ENCODE measurements at regions not wholly inside any gene's neighbourhood (a gene's known extent, or its start where the extent isn't known, plus 50 kb on each side); places are given as distances from the start of the nearest gene placed in this dataset.

DNA sequence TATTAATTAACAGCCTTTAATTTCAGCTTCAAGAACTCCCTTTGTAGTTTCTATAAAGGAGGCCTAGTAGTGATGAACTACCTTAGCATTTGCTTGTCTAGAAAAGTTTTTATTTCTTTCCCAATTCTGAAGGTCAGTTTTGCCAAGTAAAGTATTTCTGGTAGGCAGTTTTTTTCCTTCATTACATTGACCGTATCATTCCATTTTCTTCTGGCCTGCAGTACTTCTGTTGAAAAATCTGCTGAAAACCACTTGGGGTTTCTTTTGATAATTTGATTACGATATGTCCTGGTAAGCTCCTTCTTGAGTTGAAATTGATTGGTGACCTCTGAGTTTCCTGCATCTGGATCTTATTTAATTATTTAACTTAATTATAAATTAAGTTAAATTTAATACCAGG, 691.8 kb downstream of the TSN start:
- no peak for DNase-seq

DNA sequence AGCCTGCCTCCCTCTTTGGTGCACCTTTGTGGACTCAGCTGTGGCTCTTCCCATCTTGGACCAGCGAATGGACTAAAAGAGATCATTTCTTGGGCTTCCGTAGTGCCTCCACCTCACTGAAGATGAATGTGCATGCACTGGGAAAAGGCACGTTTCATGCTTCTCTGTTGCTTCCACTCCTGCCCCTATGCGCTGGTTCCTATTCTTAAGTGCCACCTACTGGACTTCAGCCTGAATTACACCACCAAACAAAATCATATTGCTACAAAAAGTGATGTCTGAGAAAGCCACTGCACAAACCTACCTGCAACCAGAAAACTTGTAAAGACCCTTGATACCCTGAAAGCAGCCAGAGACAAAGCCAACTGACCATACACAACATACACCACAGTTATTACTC, 695.6 kb downstream of the TSN start:
- no peak for DNase-seq

DNA sequence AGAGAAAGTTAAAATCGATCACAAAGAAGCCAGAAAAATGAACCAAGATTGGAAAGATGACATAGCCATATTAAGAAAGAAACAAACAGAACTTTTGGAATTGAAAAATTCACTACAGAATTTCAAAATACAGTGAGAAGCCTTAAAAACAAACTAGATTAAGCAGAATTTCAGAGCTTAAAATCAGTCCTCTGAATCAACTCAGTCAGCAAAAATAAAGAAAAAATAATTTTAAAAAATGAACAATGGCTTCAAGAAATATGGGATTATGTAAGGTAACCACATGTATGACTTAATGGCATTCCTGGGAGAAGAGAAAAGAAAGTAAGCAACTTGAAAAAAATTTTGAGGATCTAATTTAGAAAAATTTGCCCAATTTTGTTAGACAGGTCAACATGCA, 696.2 kb downstream of the TSN start:
- no peak for DNase-seq

DNA sequence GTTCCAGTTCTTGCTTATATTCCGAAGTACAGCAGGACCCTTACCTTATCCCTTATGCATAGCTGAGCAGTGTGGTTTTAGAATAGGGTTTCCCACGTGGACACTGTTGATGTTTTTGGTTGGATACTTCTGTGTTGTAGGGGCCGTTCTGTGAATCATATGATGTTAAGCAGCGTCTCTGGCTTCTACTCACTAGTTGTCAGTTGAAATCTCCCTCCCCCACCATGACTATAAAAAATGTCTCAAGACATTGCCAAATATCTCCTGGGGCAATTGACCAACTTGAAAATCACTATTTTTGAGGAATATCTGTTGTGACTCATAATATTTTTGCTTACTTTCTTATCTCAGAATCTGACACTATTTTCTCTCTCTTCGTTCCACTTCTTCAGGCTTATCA, 713.7 kb downstream of the TSN start:
- no peak for DNase-seq

DNA sequence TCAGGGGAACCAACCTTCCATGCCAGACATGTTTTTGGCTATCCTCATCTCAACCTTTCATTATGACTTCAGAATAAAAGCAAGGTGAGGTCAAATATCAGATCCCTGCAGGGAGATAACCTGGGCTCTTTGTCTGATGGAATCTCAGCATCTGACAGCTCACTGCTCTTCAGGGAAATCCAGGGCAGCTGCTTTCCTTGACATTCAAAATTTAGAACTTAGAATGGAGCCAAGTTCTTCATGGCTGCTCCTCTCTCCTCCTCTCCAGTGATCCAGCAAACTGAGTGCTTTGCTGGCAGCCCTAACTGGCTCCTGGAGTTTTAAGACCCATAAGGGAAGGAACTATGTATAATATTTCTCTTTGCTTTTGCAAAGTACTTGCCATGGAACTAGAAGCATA, 716.3 kb downstream of the TSN start:
- no peak for DNase-seq

DNA sequence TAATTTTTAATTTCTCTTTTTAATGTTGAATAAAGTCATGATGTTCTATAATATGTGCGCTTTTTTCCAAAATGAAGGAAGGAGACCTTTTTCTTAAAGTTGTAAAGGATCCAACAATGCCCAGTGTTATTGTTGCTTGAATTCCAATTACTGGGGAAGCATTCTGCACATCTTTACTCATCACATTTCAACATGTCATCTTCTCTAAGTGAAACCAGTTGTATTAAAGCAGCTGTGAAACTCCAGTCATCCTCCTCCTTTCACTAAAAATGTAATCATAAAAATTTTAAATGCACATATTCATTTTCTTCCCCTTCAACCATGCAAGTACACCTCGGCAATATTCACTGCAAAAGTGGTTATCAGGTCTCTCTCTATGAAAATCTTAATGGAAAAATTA, 722.7 kb downstream of the TSN start:
- DNase-seq = no peak

DNA sequence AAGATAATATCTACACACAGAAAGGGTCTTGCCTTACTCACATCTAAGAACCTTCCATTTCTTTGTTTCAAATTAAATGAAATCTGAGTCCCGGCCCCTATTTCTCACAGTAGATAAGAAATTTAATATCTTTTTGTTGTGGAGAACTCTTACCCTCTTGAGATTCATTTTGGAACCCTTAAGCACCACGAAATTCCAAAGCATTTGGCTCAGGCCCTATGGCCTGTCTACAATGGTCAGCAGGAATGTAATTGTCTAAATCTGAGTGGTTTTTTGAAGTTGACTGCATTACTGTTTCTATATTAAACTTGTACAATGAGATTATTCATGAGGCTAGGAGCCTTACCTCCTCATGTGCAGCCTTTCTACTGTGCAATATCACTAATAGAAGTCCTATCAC, 723.3 kb downstream of the TSN start:
- DNase-seq = no peak

DNA sequence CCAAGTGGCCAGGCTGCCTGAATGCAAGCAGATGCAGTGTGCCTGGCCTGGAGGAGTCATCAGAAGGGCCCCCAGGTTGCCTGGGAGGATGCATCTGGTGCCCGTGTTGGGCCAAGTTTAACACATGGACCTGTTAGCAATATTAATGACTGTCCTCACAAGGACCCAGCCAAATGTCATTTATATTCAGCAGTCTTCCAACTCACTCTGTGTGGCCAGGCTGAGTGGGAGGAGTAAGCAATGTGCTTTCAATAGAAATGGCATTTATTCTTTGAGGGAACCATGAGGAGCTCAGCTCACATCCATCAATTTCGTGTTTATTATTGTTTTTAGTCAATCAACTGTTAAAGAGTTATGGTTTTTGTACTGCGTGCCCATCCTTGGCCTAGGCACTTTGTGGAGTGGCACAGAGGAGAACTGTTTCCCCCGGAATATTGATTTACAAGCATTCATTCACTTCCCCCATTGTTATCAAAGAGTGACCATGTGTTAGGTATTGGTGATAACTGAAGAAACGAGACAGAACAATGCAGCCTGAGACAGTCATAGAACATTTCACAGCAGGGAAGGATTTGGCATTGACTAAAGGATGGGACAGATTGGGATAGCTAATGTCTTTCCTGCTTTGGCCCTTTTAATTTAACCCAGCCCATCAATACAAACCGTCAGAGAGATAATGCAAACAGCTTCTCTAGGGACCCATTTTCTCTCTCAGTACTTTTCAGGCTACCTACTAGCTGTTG, 725.2 kb downstream of the TSN start:
- DNase-seq = no peak

DNA sequence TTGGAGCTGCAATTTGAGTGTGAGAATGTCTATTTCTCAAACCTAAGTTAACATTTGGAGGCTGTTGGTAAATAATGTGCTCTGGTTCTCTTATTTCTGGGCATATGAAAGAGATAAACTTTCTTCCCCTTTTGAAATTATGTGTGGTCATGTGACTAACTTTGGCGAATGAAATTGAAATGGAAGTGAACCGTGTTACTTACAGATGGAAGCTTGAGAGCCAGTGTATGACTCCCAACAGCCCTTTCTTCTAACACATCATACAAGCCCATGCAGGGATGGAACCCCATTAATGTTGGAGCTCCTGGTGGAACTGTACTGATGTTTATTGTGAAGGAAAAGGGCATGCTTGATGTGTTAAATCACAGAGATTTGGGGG, 725.8 kb downstream of the TSN start:
- DNase-seq = no peak

DNA sequence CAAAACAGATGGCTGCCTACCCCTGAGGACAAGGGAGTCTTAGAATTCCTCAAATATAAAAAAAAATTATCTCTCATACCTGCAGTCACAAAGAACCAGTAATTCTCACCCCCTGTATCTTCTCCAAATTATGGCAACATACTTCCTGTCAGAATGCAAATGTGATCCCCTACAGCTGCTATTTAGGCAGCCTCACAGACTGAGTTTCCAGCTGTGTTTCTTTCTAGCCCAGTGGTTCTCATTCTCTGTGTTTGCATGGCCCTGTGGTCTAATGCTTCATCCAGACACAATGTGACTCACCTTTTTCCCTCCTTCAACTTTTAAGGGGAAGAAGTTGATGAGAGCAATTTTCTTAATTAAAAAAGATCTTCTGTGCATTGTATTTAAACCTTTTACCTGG, 726.3 kb downstream of the TSN start:
- DNase-seq = no peak

DNA sequence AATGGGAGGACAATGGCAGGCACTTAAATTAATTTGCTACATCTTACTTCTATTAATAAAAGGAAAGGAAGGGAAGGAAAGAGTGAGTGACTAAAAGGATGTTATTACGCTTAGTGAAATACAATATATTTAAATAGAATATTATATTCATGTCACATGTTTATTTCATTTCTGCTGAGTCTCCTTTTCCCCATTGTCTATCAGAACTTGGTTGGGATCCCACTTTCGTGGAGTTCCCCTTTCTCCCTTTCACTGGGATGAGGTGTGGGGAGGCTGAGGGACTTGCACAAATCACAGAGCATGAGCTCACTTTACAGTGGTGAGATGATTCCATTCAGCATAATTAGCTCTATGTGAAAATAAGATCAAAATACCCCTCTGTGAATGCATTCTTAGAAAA, 730.6 kb downstream of the TSN start:
- DNase-seq = no peak

DNA sequence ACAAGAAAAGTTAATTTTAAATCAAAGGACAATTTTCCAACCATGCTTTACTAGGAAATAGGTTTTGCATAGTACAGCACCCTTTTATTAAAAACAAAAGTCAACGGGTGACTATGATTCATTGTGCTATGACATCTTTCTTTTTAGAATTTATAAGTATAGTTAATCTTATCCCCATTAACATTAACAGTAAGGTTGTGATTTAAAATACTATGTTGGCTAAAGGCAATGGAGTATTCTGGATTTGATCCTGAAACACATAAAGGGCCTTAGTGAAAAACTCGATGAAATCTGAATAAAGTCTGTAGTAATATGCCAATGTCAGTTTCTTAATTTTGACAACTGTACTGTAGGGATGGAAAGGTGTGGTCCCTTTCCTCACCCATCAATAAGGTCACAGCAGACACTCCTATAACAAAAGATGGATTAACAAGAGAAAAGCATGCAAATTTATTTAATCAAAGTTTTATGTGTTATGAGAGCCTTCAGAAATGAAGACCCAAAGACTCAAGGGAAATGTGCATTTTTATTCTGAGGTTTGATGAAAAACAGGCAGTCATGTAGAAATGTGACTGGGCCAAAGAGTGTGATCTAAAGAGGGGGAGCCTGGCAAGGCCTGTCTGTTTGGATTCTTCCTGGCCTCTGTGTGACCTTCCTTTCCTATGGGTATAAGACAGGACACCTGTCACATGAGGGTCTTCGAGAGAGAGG, 731.4 kb downstream of the TSN start:
- no peak for DNase-seq

DNA sequence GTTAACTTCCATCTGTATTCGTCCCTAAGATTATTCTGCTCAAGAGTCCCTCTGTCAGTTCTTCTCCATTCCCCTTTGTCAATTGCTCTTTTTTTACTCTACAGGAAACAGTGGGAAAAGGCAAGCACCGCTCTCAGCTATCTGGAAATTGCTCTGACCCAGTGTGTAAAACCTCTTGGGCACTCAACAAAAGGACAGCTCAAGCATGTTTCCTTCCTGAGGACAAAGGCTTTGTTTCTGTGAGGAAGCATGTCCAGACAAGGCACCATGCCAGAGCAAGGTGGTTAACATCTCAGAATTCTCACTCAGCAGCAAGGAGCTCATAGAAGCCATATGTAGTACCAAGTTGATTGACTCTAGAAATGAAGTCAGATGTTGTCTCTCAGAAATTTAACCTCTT, 735.6 kb downstream of the TSN start:
- DNase-seq = no peak

DNA sequence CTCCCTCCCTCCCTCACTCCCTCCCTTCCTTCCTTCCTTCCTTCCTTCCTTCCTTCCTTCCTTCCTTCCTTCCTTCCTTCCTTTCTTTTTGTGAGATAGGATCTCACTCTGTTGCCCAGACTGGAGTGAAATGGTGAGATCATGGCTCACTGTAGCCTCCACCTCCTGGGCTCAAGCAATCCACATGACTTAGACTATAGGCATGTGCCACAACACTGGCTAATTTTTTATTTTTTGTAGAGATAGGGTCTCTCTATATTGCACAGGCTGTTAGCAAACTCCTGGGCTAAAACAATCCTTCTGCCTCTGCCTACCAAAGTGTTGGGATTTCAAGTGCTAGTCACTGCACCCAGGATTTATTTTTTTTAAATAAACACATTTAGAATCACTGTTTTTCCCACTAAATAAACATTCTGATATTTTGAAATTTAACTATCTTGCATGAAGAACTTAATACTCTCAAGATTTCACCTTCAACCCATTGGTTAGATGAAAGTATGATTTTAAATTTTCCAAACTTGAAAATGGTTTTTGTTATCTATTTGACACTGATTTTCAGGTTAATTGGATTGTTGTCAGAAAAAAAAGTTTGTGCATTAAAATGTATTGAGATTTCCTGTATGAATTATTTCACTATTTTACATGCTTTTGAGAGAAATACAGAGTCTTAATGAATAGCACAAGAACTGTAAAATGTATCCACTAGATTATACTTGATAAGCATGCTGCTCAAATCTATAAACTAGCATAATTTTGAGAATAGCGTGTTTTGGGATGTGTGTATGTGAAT, 745.1 kb downstream of the TSN start:
- no peak for DNase-seq

DNA sequence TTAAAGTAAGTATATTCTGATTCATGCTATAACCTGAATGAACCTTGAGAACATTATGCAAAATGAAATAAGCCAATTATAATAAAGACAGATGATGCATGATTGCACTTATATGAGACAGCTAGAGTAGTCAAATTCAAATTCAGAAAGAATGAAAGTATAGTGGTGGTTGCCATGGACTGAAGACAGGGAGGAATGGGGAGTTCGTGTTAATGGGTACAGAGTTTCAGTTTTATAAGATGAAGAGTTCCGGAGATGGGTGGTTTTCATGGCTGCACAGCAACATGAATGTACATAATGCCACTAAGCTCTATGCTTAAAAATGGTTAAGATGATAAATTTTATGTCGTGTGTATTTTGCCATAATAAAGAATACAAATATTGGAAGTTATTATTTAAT, 751.2 kb downstream of the TSN start:
- no peak for DNase-seq

DNA sequence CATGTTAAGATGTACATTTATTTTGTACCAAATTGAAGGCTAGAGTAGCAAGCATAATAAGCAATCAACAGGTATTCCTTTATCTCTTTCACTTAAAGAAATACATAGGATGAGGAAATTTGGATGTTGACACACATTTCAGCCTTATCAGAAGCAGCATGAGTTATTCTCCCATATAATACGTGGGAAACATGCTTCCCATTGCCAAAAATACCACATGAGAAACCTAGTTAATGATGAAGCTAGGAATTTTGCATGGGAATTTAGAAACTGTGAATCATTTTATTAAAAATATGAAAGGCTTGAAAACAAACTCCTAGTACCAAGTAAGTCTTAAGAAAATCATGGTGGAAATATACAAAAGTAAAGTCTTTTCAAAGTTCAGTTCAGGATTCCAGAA, 751.8 kb downstream of the TSN start:
- DNase-seq = no peak

DNA sequence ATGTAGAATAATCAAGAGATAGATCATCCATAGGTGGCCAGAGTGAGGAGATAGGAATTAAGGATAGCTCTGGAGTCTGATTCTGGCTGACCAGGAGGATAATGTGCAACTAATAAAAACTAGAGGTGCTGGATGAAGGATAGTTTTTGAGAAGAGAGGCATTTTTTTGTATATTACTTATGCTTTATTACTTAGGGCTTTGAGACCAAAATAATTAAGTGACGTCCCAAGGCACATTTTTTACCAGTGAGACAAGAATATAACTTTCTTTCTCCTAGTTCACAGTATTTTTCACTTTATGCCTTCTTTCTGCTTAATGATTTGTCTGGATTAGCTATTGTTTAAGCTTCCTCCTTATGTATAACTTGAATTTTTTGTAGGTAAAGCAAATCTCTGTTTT, 756.6 kb downstream of the TSN start:
- no peak for DNase-seq

DNA sequence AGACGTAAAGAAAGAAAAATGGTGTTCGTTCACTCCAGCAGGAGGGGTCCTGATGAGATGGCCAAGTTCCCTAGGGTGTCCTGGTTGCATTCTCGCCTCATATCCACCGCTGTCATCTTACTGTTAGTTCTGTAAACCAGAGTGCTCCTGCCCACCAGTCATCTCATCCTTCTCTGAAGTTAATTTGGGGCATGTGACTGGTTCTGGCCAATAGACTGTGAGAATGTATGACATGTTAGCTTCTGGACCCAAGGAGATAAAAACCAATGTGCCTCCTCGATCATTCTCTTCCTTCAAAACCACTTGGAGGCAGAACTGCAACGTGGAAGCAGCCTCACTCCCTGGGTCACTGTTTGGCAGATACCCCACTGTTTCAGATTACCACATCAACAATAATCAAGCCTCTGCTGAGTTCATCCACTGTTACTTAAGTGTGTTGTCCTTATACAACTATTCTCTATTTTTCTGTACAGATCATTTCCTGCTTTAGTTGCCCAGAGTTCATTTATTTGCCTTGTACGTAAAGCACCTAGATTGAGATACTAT, 759.1 kb downstream of the TSN start:
- no peak for DNase-seq

DNA sequence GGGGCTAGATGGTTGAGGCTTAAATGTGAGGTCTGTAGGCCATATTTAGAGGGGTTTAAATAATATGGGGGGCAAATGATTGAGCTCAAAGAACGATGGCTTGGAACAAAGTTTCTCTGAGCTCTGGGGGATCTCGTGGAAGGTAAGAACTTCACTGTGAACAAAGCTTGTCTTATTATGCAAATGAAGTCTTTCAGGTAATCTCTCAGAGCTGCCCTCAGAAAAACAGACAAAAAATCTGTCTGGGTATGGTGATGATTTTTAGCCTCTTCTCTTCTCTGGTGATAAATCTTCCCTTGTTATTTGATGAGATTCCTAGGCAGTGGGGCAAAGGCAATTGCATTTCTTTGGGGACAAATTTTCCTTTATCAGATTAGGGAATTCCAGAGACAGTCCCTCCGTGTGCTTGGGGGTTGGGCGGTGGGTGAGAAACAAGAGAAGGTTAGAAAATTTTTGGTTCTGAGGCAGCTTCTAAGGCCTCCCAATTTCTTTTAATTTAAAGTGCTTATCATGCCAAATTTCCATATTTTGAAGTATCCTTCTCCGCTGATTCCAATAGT, 760.4 kb downstream of the TSN start:
- no peak for DNase-seq

DNA sequence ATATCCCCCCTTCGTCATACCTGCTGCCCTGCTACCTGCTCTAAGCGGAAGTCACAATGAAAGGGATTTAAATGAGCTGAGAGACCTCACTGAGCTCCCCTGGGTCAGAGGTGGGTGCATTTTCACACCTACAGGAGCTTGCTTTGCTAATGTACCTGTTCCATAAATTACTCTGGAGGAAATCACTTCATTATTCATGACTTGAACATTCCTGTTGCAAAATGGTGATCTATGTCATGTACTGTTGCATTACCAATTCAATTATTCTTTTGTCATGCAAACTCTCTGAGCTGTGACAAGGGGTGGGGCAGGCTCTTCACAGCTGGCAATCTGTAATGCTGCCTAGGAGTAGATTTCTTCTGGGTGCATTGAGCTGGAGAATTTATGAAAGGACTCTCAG, 761.3 kb downstream of the TSN start:
- no peak for DNase-seq

DNA sequence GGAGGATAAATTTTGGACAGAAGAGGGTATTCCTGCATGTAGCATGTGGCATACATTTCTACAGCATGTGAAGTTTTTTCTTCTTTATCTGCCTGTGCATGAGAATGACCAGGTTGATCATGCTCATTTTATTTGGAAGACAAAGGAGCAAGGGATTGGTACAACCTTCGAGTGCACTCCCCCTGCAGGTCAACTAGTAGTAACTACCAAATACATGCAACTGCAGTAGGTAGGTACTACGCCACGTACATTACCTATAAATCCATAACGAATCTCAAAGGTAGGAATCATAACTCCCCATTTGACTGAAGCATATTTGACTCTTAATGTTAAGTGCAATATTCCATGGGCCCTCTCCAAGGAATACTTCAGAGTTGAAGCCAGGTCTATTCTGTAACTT, 763.9 kb downstream of the TSN start:
- no peak for DNase-seq

DNA sequence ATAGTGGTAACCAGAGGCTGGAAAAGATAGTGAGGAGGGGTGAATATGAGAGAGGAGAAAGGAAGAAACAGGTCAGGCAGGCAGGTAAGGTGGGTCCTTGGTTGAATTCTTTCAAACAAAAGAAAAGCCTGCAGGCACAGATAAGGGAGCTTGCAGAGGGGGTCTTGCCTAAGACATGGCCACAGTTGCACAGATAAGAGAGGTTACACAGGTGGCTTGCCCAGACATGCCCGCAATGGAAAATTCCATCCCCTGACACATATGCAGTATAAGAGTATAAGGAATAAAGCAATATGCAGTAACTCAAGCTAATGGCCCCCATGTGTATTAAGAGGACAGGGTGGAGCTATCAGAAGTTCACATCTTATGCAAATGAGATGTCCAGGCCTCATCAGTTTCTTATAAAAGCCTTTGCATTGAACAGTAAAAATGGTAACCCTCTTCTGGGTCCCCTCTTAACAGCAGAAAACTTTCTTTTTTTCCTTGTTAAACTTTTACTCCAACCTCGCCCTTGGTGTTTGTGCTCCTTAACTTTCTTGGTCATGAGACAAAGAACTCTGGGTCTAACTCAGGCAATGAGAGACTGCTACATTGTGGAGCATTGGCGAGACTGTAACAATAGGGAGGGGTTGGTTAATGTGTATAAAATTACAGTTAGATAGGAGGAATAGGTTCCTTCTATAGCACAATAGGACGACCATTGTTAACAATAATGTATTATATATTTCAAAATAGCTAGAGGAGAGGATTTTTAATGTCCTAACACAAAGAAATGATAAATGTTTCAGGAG, 764.6 kb downstream of the TSN start:
- no peak for DNase-seq

DNA sequence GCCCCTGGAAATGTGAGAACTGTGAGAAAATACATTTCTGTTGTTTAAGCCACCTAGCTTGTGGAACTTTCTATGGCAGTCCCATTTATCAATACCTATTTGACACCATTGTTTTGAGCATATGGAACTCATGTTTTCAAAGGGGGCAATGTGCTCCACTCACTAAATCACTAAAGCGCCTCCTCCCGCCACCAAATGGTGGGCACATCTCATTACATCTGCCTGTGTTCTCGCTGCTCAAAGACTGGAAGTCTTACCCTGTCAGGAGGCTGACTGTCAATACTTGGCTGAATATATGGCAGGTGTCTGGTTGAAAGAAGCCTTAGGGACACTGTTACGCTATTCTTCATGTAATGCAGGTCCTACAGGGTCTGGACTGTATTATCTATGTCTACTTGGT, 767.7 kb downstream of the TSN start:
- no peak for DNase-seq
